ENCODE measurements at regions not wholly inside any gene's neighbourhood (a gene's known extent, or its start where the extent isn't known, plus 50 kb on each side); places are given as distances from the start of the nearest gene placed in this dataset.

DNA sequence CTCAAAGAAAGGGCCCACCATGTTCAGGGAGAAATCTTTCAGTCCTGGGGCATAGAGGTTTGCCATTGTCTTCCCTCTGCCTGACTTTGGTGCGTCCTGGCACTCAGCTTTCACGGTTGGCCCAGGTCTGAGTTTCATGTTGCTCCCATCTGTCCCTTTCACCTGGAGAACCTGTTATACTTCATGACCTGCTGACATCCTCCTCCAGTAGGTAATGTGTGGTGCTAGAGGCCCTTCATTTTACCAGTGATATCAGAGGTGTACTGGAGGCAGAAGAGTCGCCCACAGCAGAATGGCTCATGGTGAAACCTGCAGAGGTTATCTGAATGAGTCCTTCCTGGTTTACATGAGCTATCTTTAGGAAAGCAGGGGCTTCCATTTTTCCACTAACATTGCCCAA is 128.8 kb upstream of the DLX2 start:
- Histone ChIP-seq H3K4me3 (no peak overlapping the region), H3K9me3 (no peaks in the 10 kb centered on the region), H3K4me1 (peaks cover 0 to 10% (median 0%) of the 10 kb centered on the region in 3 donors), H3K27me3 (no peaks in the 10 kb centered on the region), H3K36me3 (no peaks in the 10 kb centered on the region), H3K27ac (peak overlapping the region in 1 of 4 donors; percentile 47)
- intact Hi-C loops (cut with DNase I), result no loop called here
- DNase-seq, result no peak
- peak; percentile 18 to 43 (median 30) for ATAC-seq
- no peak for FAIRE-seq
- TF ChIP-seq, protein P1, sequence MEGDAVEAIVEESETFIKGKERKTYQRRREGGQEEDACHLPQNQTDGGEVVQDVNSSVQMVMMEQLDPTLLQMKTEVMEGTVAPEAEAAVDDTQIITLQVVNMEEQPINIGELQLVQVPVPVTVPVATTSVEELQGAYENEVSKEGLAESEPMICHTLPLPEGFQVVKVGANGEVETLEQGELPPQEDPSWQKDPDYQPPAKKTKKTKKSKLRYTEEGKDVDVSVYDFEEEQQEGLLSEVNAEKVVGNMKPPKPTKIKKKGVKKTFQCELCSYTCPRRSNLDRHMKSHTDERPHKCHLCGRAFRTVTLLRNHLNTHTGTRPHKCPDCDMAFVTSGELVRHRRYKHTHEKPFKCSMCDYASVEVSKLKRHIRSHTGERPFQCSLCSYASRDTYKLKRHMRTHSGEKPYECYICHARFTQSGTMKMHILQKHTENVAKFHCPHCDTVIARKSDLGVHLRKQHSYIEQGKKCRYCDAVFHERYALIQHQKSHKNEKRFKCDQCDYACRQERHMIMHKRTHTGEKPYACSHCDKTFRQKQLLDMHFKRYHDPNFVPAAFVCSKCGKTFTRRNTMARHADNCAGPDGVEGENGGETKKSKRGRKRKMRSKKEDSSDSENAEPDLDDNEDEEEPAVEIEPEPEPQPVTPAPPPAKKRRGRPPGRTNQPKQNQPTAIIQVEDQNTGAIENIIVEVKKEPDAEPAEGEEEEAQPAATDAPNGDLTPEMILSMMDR (IDR thresholded peaks at IDR 0.05), result no peak
- WGBS, 2 donors, result 89 to 93% methylated on average over 3 of the region's 3 CpGs

DNA sequence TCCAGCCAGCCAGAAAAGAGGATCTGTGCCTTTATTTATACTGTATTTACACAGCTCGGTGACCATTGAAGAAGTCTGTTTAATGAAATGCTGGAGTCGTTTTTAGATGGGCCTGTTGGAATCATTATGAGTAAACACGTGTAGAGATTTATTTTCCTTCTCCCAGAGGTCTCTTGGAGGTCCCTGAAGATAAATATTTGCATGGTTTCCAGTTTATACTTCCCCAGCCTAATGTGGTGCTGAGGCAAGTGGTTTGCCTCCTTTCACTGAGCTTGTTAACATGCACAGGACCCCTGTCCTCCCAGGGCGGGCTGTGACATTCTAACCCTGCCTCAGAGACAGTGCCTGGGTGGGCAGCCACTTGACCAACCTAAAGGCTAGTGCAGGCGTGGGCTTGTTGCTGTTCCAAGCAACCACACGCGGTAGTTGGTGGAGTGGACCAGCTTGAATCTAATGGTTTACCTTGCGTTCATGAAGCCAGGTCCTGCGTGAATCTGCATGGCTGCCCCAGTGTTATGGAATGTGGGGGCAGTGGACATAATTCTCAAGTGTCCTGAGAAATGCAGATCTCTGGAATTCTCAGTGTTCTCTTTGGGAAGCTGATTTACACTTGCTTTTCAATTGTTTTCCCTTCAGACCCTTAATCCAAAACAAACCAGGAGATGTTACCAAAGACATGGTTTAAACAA is 130.2 kb upstream of the DLX2 start:
- ATAC-seq (no peak), DNase-seq (no peak), FAIRE-seq (no peak)
- Histone ChIP-seq H3K27me3 (no peaks in the 10 kb centered on the region), H3K36me3 (no peaks in the 10 kb centered on the region), H3K27ac (no peak overlapping the region), H3K9me3 (no peaks in the 10 kb centered on the region), H3K4me1 (peaks cover 0 to 10% (median 0%) of the 10 kb centered on the region in 3 donors), H3K4me3 (no peak overlapping the region)
- intact Hi-C loops (cut with DNase I), result no loop called here
- TF ChIP-seq, protein P1 (IDR thresholded peaks at IDR 0.05), result no peak
- WGBS, 2 donors, result 81 to 85% methylated on average over 9 of the region's 9 CpGs

DNA sequence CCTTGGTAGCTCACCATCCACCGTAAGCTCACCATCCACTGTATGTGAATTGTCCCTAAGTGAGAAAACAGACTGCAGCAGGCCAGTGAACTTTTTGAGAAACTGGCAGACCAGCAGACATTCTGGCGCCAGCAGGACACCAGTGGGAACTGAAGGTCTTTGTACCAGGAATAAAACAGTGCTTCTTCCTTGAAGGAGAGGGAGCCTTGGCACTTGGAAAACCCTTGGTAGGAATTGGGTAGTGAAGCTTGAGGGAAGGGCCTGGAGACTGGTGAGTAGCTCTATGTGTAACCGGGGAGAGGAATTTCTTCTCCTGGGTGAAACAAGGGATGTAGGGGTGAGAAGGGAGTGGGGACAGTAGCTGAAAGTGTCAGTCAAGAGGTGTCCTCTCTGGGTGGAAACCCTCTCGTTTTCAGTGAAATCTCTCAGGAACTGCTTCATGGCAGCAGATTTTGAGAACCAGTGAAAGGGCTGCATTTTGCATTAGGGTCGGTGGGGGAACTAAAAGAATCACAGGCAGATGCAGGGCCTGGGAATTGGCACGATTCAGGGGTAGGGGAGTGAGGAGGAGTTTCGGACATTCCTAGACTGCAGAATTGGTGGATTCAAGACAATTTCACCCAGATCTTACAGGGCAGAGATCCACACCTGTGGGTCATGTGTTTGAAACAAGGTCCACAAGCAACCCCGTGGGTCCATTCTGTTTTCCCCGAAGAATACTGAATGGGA is 131.5 kb upstream of the DLX2 start:
- peak overlapping the region in 1 of 4 donors; percentile 40 for H3K4me3 ChIP-seq
- H3K36me3 ChIP-seq, result no peaks in the 10 kb centered on the region
- WGBS, 2 donors, result 77 to 78% methylated on average over 9 of the region's 9 CpGs
- TF ChIP-seq, protein P1 (IDR thresholded peaks at IDR 0.05), result no peak
- ATAC-seq, result no peak
- peaks cover 0 to 10% (median 0%) of the 10 kb centered on the region in 3 donors for H3K4me1 ChIP-seq
- intact Hi-C loops (cut with DNase I), result no loop called here
- DNase-seq, result no peak
- FAIRE-seq, result no peak
- no peaks in the 10 kb centered on the region for H3K27me3 ChIP-seq
- H3K27ac ChIP-seq, result no peak overlapping the region
- no peaks in the 10 kb centered on the region for H3K9me3 ChIP-seq

- no peak for FAIRE-seq
- Histone ChIP-seq H3K4me3 (peak overlapping the region; percentile 12 to 40 (median 18)), H3K9me3 (no peaks in the 10 kb centered on the region), H3K27ac (no peak overlapping the region), H3K27me3 (no peaks in the 10 kb centered on the region), H3K4me1 (peaks cover 0 to 10% (median 0%) of the 10 kb centered on the region in 3 donors), H3K36me3 (no peaks in the 10 kb centered on the region)
- intact Hi-C loops (cut with DNase I), result no loop called here
- TF ChIP-seq, protein P1 (IDR thresholded peaks at IDR 0.05), result no peak
- WGBS, 2 donors, result 9 to 10% methylated on average over 65 of the region's 65 CpGs
- ATAC-seq, result peak; percentile 25 to 66 (median 41)
- DNase-seq, result peak in 2 of 6 donors; percentile 24 to 62
Observed at GRCh38 chr2:172234716-172235691, 132.3 kb upstream of the DLX2 start.
